T-helper 2 cell treated with Interferon-gamma antibody and Interleukin-4, amounts not matched to agents 100 ng/mL and 5 ng/mL, for 36 hours (primary cell): ENCODE measurements at regions not wholly inside any gene's neighbourhood (a gene's known extent, or its start where the extent isn't known, plus 50 kb on each side); places are given as distances from the start of the nearest gene placed in this dataset.

Source experiments
- intact Hi-C: fragments of 100-400 bp; cut with micrococcal nuclease; formaldehyde crosslinking; loops from one replicate; pipeline ENCODE4 v1.15.1; 2023

DNA sequence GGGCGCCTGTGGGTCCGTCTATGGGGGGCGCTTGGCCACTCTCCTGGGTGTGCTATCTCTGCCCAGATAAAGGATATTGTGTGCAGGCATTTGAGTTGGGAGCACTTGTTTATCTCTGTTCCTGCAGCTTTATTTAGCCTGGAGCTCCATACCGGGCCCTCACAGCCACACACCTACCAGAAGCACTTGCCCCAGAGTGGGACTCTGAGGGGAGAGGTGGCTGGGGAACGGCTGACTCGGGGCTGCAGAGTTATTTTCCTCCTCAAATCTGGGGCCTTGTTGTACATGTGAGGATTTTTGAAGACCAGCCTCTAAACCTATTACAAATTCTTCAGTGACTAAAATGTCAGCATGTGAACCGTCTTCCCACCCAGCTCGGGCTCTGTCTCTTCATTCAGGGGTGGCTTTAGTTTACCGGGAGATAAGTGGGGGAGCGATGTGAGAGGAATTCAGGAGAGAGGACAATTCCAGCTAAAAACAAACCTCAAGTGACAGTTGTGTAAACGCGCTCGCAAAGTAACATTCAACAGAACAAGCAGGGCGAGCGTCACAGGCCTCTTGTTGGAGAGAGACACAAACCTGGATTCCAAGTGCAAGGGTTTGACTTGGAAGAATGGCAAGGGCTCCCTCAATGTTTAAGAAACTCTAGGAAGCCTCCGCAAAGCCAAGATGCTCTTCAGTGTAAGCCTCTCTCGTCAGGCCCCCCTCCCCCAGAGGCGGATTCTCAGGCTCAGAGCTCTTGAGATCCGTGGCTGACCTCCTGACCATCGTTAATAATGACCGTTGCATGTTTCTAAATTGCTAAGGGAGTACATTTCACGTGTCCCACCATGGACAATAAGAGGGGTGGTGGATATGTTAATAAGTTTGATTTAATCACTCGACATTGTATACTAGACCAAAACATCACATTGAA is 548.9 kb downstream of the QKI start:
- intact Hi-C loops, result no loop called here

DNA sequence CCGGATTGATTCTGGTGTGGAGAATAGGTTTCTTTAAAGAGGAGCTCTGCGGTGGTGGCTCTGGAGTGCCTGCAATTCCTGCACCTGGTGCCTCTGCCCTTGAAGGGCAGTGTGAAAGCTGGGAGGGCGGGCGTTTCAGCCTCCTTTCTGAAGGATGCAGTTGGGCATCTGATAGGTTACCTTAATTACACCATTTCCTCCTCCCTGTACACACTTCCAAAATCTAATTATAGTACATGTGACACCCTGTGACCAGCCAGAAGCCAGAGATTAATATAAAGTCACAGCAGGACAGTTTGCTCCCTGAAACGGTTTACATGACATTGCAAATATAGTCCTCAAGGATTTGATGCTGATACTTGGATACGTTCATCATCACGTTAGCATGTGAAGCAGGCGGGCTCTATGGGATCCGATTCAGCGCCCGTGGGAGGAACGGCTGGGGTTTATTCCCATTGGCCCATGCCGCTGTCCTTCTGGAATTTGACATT is 548.2 kb downstream of the QKI start:
- intact Hi-C loops, result no loop called here

- intact Hi-C loops, result no loop called here
These were observed 545.6 kb downstream of the QKI start for GRCh38 chr6:163960128-163960527.

- intact Hi-C loops, result no loop called here
These were observed 544.1 kb downstream of the QKI start for GRCh38 chr6:163958646-163959045.

GRCh38 chr6:163956571-163957407 is 542.3 kb downstream of the QKI start:
- intact Hi-C loops, result loop anchor here (1.0 to 2.0 kb wide), 3 partner anchors 528 to 786 kb away; no protein-coding TSS in a partner anchor

GRCh38 chr6:163955756-163956155 is 541.2 kb downstream of the QKI start:
- intact Hi-C loops, result loop anchor here (1.0 to 2.0 kb wide), 3 partner anchors 527 to 785 kb away; no protein-coding TSS in a partner anchor

- intact Hi-C loops, result no loop called here
These were observed 540.6 kb downstream of the QKI start for GRCh38 chr6:163955096-163955495.

GRCh38 chr6:163954088-163954775 is 539.7 kb downstream of the QKI start:
- intact Hi-C loops, result no loop called here

GRCh38 chr6:163952005-163952404 is 537.5 kb downstream of the QKI start:
- intact Hi-C loops, result no loop called here

DNA sequence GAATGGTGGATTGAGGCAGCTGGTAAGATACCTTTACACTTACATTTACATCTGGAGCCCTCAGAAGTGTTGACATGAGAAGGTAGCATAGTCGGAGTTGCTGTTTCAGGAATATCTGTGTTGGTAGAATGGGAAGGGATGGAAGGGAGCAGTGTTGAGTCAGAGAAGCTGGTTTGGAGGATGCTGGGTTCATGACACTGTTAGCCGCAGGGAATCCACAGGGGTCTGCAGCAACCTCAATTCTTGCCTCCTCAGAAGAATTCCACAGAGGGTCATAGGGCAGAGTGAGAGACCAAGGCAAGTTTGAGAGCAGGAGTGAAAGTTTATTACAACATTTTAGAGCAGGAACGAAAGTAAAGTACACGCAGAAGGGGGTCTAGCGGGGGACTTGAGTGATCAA is 536.8 kb downstream of the QKI start:
- intact Hi-C loops, result no loop called here

DNA sequence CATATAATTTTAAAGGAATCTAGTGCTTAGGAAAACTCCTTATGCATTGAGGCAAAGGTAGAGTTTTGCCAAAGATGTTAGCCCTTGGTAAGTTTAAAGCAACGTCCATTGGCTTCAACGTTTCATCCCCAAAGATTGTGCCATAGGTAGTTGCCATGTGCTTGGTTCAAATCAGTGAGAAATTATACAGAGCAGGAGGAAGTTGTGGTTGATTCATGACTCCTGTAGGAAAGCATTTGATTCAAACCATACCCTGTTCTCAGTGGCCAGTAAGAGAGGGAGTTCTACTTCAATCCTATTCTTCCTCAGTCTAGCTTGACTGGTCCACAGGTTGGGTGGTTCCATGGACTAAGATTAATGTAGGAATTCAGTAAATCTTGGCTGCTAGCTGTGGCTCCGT is 535.6 kb downstream of the QKI start:
- intact Hi-C loops, result no loop called here

DNA sequence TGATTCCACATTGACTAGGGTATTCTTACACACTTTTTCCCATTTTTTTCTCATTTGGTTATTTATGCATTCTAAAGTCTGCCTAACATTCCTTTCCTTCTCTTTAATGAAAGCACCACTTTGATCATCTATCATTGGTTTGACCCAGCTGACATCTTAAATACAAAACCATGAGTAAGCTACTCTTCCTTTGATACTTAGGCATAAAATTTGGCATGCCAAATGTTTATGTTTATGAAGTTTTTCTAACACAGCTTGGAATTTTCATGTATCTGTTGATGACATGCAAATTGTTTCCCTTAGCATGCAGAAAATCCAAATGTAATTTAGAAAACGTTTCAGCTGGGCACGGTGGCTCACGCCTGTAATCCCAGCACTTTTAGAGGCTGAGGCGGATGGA is 534.9 kb downstream of the QKI start:
- intact Hi-C loops, result no loop called here

DNA sequence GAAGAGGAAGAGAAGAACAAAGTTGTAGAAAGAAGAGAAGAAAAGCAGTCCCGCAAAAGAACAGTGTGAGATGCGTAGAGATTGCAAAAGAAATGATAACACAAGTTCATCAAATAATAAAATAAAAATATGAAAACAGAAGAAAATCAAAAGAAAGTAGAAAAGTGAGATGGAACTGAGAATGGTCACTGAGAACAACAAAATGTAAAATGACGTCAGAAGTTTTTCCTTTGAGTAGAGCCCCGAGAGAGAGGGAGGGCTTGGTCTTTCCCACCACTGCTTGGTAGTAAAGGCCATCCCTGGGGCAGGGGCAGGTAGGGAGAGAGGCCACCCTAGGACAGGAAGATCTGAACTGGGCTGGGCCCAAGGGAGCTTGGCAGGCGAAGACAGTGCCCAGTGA is 533.7 kb downstream of the QKI start:
- intact Hi-C loops, result no loop called here

GRCh38 chr6:163947276-163947675 is 532.8 kb downstream of the QKI start:
- intact Hi-C loops, result no loop called here

DNA sequence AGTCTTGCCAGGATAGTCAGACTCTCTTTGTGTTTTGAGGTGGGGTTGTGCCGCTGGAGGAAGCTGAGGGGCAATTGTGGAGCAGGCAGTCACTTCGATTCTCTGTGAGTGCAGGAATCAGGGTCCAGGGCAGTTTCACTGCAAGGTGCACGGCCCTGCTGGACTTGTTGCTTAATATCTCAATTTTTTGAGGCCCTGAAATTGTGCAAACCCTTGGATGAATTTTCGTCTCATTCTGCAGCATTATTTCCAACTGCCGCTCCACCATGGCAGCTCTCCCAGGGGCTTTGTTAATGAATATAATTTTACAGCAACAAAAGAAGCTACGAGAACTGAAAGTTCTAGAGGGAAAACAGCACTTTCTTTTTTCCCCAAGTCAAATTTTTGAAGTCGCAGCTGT is 531.9 kb downstream of the QKI start:
- intact Hi-C loops, result no loop called here

GRCh38 chr6:163945808-163946207 is 531.3 kb downstream of the QKI start:
- intact Hi-C loops, result no loop called here

DNA sequence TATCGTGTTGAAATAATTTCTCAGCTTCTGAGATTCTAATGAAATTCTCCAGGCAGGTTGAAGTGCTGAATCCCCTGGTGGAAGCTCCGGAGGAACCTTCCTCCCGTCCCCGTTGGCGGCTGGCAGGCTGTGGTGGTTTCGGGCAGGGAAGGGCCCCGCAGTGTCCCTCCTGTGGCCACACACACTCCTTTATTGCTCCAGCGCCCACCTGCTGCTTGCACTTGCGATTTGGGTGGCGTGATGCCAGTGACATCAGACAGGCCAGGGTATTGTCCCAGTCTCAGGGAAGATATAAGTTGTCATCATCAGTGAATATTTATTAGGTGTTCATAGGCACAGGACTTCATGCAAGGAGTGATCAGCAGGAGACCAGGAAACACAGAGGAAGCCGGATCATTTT is 530.4 kb downstream of the QKI start:
- intact Hi-C loops, result no loop called here

DNA sequence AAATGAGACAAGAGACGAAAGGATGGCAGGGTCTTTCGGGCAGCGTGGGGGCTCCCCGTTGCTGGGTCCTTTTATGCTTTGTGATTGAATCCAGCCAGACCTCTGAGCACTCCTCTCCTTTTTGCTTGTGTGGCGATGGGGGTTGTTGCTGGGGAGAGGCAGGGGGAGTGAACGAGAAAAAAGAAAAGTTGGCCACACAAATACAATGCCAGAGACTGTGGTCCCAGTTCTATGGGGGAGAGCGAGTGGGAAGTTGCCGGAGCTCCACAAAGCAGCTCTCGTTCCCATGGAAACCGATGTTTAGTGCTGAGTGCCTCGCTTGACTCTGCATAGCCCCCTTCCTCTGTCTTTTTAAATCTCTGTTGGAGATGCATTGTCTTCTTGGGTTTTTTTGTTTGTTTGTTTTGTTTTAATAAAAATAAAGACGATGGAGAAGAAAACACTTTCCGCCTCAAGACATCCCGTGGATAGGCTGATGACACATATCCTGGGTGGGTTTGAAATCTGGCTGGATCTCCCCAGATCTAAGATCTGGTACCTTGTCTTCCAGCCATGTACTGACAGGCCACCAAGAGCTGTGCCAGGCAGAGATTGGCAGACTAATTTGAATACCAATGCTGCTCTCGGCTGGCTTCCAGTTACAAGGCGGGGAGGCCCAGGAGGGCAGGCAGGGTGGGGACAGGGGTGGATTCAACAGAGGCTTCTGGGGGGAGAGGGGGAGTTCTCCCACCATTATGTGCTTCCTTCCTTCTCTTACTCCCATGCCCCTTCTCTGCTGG is 529.3 kb downstream of the QKI start:
- intact Hi-C loops, result no loop called here

GRCh38 chr6:163942790-163943189 is 528.3 kb downstream of the QKI start:
- intact Hi-C loops, result no loop called here

GRCh38 chr6:163941624-163941976 is 527.1 kb downstream of the QKI start:
- intact Hi-C loops, result no loop called here
